DOHH2 (cell line): ENCODE measurements at regions not wholly inside any gene's neighbourhood (a gene's known extent, or its start where the extent isn't known, plus 50 kb on each side); places are given as distances from the start of the nearest gene placed in this dataset.

Experiments
- H3F3A ChIP-seq: fragments of 200-600 bp; sonication (generic), shearing (Covaris generic); 2 replicates; pipeline ENCODE4 v1.6.0; 2016; ENCODE audit warnings: antibody characterized with exemption, mild to moderate bottlenecking; ENCODE audit not compliant: control insufficient read depth, insufficient read depth
- H3K27ac ChIP-seq: fragments of 200-600 bp; sonication (generic); 2 replicates; pipeline ENCODE4 v1.5.1; 2014; ENCODE audit warnings: low read depth, mild to moderate bottlenecking, low read length, moderate library complexity
- H3K27me3 ChIP-seq: fragments of 200-600 bp; sonication (generic); 2 replicates; pipeline ENCODE4 v1.6.1; 2014; ENCODE audit warnings: mild to moderate bottlenecking, low read length, mixed read lengths; ENCODE audit not compliant: control insufficient read depth
- H3K36me3 ChIP-seq: fragments of 200-600 bp; sonication (generic); 2 replicates; pipeline ENCODE4 v1.6.1; 2014; ENCODE audit warnings: mild to moderate bottlenecking, low read length, moderate library complexity, mixed read lengths; ENCODE audit not compliant: control insufficient read depth
- H3K4me1 ChIP-seq: fragments of 200-600 bp; sonication (generic); 2 replicates; pipeline ENCODE4 v1.6.1; 2014; ENCODE audit warnings: mild to moderate bottlenecking, low read length, mixed read lengths; ENCODE audit not compliant: control insufficient read depth
- H3K4me2 ChIP-seq: fragments of 200-600 bp; sonication (generic); 2 replicates; pipeline ENCODE4 v1.6.0; 2014; ENCODE audit warnings: mild to moderate bottlenecking, low read length, moderate library complexity
- H3K4me3 ChIP-seq: fragments of 200-600 bp; sonication (generic); 2 replicates; pipeline ENCODE4 v1.5.1; 2014; ENCODE audit warnings: mild to moderate bottlenecking, low read length, mixed read lengths
- H3K79me2 ChIP-seq: fragments of 200-600 bp; sonication (generic); 2 replicates; pipeline ENCODE4 v1.6.1; 2014; ENCODE audit warnings: mild to moderate bottlenecking, low read length, mixed read lengths; ENCODE audit not compliant: control insufficient read depth
- H3K9me2 ChIP-seq: fragments of 200-600 bp; sonication (generic); replicated peaks from 2 replicates; pipeline ENCODE4 v1.6.1; 2014; ENCODE audit warnings: mild to moderate bottlenecking, low read length, mixed read lengths; ENCODE audit not compliant: control insufficient read depth
- H3K9me3 ChIP-seq: fragments of 200-600 bp; sonication (generic); 2 replicates; pipeline ENCODE4 v1.6.1; 2014; ENCODE audit warnings: antibody characterized with exemption, low read length, mixed read lengths; ENCODE audit not compliant: control insufficient read depth, insufficient read depth
- H4K20me1 ChIP-seq: fragments of 200-600 bp; sonication (generic); 2 replicates; pipeline ENCODE4 v1.6.0; 2014; ENCODE audit warnings: low read depth, mild to moderate bottlenecking, antibody characterized with exemption, low read length, moderate library complexity; ENCODE audit not compliant: control insufficient read depth, insufficient read depth
- EZH2phosphoT487 ChIP-seq: fragments of 200-600 bp; sonication (generic); IDR thresholded peaks from 2 replicates; pipeline ENCODE4 v1.6.1; 2017; ENCODE audit warnings: borderline replicate concordance, mild to moderate bottlenecking, antibody characterized with exemption, low read length, moderate library complexity, mixed read lengths
- TF ChIP-seq, protein P1 (sequence below): fragments of 200-600 bp; sonication (generic); IDR thresholded peaks from one replicate; pipeline ENCODE4 v1.5.1; 2014; ENCODE audit warnings: antibody characterized with exemption, mild to moderate bottlenecking, low read depth, low read length; ENCODE audit not compliant: poor library complexity, severe bottlenecking

DNA sequence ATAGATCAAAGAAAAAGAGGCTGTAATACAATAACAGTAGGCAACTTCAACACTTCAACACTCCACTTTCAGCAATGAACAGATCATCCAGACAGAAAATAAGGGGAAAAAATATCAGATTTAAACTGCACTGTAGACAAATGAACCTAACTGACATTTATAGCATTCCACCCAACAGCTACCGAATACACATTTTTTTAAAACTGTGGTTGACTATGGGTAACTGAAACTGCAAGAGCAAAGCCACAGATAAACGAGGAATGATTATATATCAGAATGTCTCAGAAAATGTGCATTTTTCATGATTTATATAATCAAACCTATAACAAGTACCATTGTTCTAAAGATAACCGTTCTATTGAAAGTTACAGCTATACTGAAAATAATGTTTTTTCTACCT, 514.9 kb upstream of the DPPA4 start:
- no peaks in the 10 kb centered on the region for H4K20me1 ChIP-seq
- H3K27ac ChIP-seq, result no peak overlapping the region
- no peak overlapping the region for H3K4me3 ChIP-seq
- no peaks in the 10 kb centered on the region for H3K27me3 ChIP-seq
- H3K4me1 ChIP-seq, result no peaks in the 10 kb centered on the region
- H3K9me2 ChIP-seq, result no peaks in the 10 kb centered on the region
- no peaks in the 10 kb centered on the region for H3K36me3 ChIP-seq
- peaks cover 6% of the 10 kb centered on the region; the same call in 1 of the 2 replicates for H3K9me3 ChIP-seq
- no peak overlapping the region for H3K4me2 ChIP-seq
- no peak for TF ChIP-seq EZH2phosphoT487
- TF ChIP-seq, protein P1, sequence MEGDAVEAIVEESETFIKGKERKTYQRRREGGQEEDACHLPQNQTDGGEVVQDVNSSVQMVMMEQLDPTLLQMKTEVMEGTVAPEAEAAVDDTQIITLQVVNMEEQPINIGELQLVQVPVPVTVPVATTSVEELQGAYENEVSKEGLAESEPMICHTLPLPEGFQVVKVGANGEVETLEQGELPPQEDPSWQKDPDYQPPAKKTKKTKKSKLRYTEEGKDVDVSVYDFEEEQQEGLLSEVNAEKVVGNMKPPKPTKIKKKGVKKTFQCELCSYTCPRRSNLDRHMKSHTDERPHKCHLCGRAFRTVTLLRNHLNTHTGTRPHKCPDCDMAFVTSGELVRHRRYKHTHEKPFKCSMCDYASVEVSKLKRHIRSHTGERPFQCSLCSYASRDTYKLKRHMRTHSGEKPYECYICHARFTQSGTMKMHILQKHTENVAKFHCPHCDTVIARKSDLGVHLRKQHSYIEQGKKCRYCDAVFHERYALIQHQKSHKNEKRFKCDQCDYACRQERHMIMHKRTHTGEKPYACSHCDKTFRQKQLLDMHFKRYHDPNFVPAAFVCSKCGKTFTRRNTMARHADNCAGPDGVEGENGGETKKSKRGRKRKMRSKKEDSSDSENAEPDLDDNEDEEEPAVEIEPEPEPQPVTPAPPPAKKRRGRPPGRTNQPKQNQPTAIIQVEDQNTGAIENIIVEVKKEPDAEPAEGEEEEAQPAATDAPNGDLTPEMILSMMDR, result no peak
- no peaks in the 10 kb centered on the region for H3K79me2 ChIP-seq
- no peaks in the 10 kb centered on the region for H3F3A ChIP-seq

- Histone ChIP-seq H3K36me3 (no peaks in the 10 kb centered on the region), H3K4me2 (no peak overlapping the region), H3K4me1 (no peaks in the 10 kb centered on the region), H3F3A (no peaks in the 10 kb centered on the region), H4K20me1 (no peaks in the 10 kb centered on the region), H3K4me3 (no peak overlapping the region), H3K27ac (no peak overlapping the region), H3K79me2 (no peaks in the 10 kb centered on the region), H3K27me3 (no peaks in the 10 kb centered on the region), H3K9me3 (peaks cover 6% of the 10 kb centered on the region; the same call in 1 of the 2 replicates), H3K9me2 (no peaks in the 10 kb centered on the region)
- no peak for TF ChIP-seq EZH2phosphoT487
- TF ChIP-seq, protein P1, result no peak
Measured at GRCh38 chr3:109853077-109853731, 515.9 kb upstream of the DPPA4 start.

- Histone ChIP-seq H3K27ac (no peak overlapping the region), H3K27me3 (no peaks in the 10 kb centered on the region), H3F3A (no peaks in the 10 kb centered on the region), H4K20me1 (no peaks in the 10 kb centered on the region), H3K36me3 (no peaks in the 10 kb centered on the region), H3K4me3 (no peak overlapping the region), H3K4me2 (no peak overlapping the region), H3K9me2 (no peaks in the 10 kb centered on the region), H3K4me1 (no peaks in the 10 kb centered on the region), H3K79me2 (no peaks in the 10 kb centered on the region), H3K9me3 (no peaks in the 10 kb centered on the region)
- TF ChIP-seq, protein P1, result no peak
- TF ChIP-seq EZH2phosphoT487, result no peak
Measured at GRCh38 chr3:109863701-109864100, 526.4 kb upstream of the DPPA4 start.
